Body of pancreas (tissue), 4 donors: ENCODE measurements at regions not wholly inside any gene's neighbourhood (a gene's known extent, or its start where the extent isn't known, plus 50 kb on each side); places are given as distances from the start of the nearest gene placed in this dataset.

Experiments
- POLR2A ChIP-seq, 3 donors: fragments of 450-650 bp; IDR thresholded peaks; one replicate each; pipeline ENCODE4 v1.6.1; 2016; ENCODE audit warnings: antibody characterized with exemption in 3 of 3, mild to moderate bottlenecking in 2 of 3
- TF ChIP-seq, protein P1 (sequence below), 7 experiments: fragments of 450-650 bp in 4 of 7; fragments of 200-600 bp in 3 of 7; sonication (generic) in 3 of 7; IDR thresholded peaks; one replicate each; pipeline ENCODE4 v1.5.1; 2016 to 2019; ENCODE audit warnings: antibody characterized with exemption in 7 of 7

DNA sequence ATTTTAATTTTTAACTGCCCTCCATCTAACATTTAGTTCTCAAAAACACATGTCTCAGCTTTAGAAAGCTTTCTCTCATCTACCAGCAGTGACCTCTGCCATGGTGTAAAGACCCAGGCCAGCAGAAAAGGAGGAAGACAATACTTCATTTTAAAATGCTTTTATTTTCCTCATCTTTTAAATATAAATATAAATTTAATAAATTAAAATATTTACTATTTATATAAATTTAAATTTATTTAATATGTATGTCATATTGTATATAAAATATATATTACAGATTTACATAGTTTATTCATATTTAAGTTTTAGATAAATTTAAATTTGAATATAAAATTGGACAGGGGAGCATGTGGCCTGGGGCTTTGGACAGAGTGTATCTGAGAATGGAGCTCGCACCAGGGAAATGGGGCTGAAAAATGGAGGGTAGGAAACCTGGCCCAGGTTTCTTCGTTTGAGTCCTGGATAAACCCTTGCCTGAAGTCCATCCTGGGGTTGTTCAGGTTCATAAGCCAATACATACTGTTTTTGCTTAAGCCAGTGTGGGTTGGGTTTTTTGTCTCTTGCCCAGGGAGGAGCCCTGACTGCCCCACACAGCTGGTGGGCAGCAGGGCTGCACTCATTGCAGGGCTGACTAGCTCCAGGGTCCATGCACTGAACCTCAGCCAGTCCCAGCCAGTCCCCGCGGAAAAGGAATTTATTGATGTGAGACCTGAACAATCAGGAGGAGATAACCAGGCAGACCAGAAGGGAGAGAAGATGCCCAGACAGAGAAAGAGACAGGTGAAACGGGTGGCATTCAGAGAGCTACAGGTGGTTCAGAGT lies 77.3 kb upstream of the LAPTM4A start:
- TF ChIP-seq, protein P1, sequence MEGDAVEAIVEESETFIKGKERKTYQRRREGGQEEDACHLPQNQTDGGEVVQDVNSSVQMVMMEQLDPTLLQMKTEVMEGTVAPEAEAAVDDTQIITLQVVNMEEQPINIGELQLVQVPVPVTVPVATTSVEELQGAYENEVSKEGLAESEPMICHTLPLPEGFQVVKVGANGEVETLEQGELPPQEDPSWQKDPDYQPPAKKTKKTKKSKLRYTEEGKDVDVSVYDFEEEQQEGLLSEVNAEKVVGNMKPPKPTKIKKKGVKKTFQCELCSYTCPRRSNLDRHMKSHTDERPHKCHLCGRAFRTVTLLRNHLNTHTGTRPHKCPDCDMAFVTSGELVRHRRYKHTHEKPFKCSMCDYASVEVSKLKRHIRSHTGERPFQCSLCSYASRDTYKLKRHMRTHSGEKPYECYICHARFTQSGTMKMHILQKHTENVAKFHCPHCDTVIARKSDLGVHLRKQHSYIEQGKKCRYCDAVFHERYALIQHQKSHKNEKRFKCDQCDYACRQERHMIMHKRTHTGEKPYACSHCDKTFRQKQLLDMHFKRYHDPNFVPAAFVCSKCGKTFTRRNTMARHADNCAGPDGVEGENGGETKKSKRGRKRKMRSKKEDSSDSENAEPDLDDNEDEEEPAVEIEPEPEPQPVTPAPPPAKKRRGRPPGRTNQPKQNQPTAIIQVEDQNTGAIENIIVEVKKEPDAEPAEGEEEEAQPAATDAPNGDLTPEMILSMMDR (IDR thresholded peaks at IDR 0.05), result no peak
- TF ChIP-seq POLR2A (IDR thresholded peaks at IDR 0.05), result no peak
